ENCODE measurements at regions not wholly inside any gene's neighbourhood (a gene's known extent, or its start where the extent isn't known, plus 50 kb on each side); places are given as distances from the start of the nearest gene placed in this dataset.

DNA sequence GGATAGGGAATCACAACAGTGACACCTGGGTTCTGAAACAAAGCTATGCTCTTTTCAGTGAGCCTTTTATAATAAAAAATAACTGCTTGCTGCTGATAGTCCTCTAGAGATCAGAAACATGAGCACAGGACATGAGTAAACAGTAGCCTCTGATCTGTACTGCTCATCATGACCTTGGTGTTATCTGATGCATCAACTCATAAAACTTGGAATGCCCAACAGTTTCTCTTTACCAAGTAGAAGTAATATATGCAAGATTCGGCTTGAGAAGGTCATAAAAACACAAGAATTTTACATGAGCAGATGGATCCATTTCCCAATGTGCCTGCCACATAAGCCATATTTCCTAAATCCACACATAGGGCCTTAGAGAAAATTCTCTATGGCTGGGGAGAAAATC is 318.3 kb upstream of the GRAMD2B start:
- TF ChIP-seq CTCF (IDR thresholded peaks at IDR 0.05) (no peak), POLR2AphosphoS5 (IDR thresholded peaks at IDR 0.05) (no peak)
